ENCODE measurements at regions not wholly inside any gene's neighbourhood (a gene's known extent, or its start where the extent isn't known, plus 50 kb on each side); places are given as distances from the start of the nearest gene placed in this dataset.

GRCh38 chrX:39497702-39498265 is 600.0 kb downstream of the BCOR start:
- H3K4me3 ChIP-seq (ENCODE audit: low read depth, low read length): no peak overlapping the region

GRCh38 chrX:39499996-39500395 is 597.8 kb downstream of the BCOR start:
- no peak for TF ChIP-seq CTCF (IDR thresholded peaks at IDR 0.05; ENCODE audit: insufficient read depth, low read depth, low read length)
- CTCF ChIA-PET: no interaction called here

More at GRCh38 chrX:39497702-39498265, 600.0 kb downstream of the BCOR start:
- no peak for TF ChIP-seq CTCF (IDR thresholded peaks at IDR 0.05; ENCODE audit: insufficient read depth, low read depth, low read length)
- Histone ChIP-seq H3K27me3 (ENCODE audit: control insufficient read depth, insufficient read depth, low read length) (no peaks in the 10 kb centered on the region), H3K36me3 (ENCODE audit: control insufficient read depth, insufficient read depth, low read length) (no peaks in the 10 kb centered on the region)
- DNase-seq (ENCODE audit: low read depth): no peak
- POLR2A ChIA-PET: no interaction called here
- CTCF ChIA-PET: no interaction called here

GRCh38 chrX:39501822-39502221 is 595.9 kb downstream of the BCOR start:
- Histone ChIP-seq H3K36me3 (ENCODE audit: control insufficient read depth, insufficient read depth, low read length) (no peaks in the 10 kb centered on the region), H3K27me3 (ENCODE audit: control insufficient read depth, insufficient read depth, low read length) (no peaks in the 10 kb centered on the region), H3K4me3 (ENCODE audit: low read depth, low read length) (no peak overlapping the region)
- no peak for TF ChIP-seq CTCF (IDR thresholded peaks at IDR 0.05; ENCODE audit: insufficient read depth, low read depth, low read length)
- ChIA-PET POLR2A (no interaction called here), CTCF (no interaction called here)
- DNase-seq (ENCODE audit: low read depth): no peak

More at GRCh38 chrX:39499996-39500395, 597.8 kb downstream of the BCOR start:
- POLR2A ChIA-PET: no interaction called here
- Histone ChIP-seq H3K4me3 (ENCODE audit: low read depth, low read length) (no peak overlapping the region), H3K27me3 (ENCODE audit: control insufficient read depth, insufficient read depth, low read length) (no peaks in the 10 kb centered on the region), H3K36me3 (ENCODE audit: control insufficient read depth, insufficient read depth, low read length) (no peaks in the 10 kb centered on the region)
- DNase-seq (ENCODE audit: low read depth): no peak

GRCh38 chrX:39502486-39502885 is 595.3 kb downstream of the BCOR start:
- ChIA-PET POLR2A (no interaction called here), CTCF (no interaction called here)
- Histone ChIP-seq H3K27me3 (ENCODE audit: control insufficient read depth, insufficient read depth, low read length) (no peaks in the 10 kb centered on the region), H3K4me3 (ENCODE audit: low read depth, low read length) (no peak overlapping the region), H3K36me3 (ENCODE audit: control insufficient read depth, insufficient read depth, low read length) (no peaks in the 10 kb centered on the region)
- DNase-seq (ENCODE audit: low read depth): no peak
- TF ChIP-seq CTCF (IDR thresholded peaks at IDR 0.05; ENCODE audit: insufficient read depth, low read depth, low read length): no peak

- ChIA-PET CTCF (no interaction called here), POLR2A (no interaction called here)
- H3K36me3 ChIP-seq (ENCODE audit: control insufficient read depth, insufficient read depth, low read length): no peaks in the 10 kb centered on the region
- no peak overlapping the region for H3K4me3 ChIP-seq (ENCODE audit: low read depth, low read length)
- no peaks in the 10 kb centered on the region for H3K27me3 ChIP-seq (ENCODE audit: control insufficient read depth, insufficient read depth, low read length)
- DNase-seq (ENCODE audit: low read depth): no peak
- TF ChIP-seq CTCF (IDR thresholded peaks at IDR 0.05; ENCODE audit: insufficient read depth, low read depth, low read length): no peak
These were observed 593.5 kb downstream of the BCOR start for GRCh38 chrX:39504227-39504626.

All from BJ (cell line).